HG03432 (cell line): ENCODE measurements at regions not wholly inside any gene's neighbourhood (a gene's known extent, or its start where the extent isn't known, plus 50 kb on each side); places are given as distances from the start of the nearest gene placed in this dataset.
"Not testable (repeated sequence)": the region's sequence is repeated elsewhere in the genome, so short reads cannot be mapped to it uniquely, and the experiment has no call there.

Experiments
- ATAC-seq: cut with Tn5 transposase; IDR thresholded peaks from one replicate; pipeline ENCODE4 v1.9.1; 2021; ENCODE audit warnings: mild to moderate bottlenecking, moderate library complexity; ENCODE audit not compliant: unreplicated experiment

GRCh38 chr4:140219567-140219966 is 65.6 kb upstream of the MAML3 start:
- ATAC-seq: no peak

- not testable (repeated sequence) for ATAC-seq
These were observed 65.1 kb upstream of the MAML3 start for GRCh38 chr4:140219070-140219469.

DNA sequence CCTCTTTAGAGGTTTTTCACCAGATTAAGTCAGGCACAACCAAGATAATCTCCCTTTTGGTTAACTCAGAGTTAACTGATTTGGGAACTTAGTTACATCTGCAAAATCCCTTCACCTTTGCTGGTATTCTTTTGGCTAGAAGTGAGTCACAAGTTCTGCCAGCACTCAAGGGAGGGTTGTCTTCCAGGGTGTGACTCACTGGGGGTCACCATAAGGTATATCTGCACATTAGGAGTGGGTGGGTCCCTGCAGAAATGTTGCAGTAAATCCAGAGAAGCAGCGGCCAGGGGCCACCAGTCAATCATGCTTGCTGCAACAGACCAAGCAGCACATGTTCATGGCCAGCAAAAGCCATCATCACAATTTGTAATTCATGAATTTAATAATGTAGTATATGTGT is 59.8 kb upstream of the MAML3 start:
- ATAC-seq: no peak

DNA sequence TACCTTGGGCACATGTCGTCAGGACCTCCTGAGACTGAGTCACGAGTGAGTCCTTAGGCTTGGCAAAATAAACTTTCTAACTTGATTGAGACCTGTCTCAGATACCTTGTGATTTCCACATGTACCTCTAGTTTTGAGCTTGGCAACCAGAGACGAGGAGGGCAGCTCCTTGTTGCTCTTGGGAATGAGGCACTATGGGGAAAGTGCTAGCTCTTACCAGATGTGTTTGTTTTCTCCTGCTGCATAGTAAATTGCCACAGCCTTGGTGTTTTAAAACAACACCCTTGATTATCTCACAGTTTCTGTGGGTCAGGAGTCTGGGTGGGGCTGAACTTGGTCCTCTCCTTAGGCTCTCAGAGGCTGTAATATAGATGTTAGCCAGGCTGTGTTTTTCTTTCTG is 59.1 kb upstream of the MAML3 start:
- no peak for ATAC-seq

DNA sequence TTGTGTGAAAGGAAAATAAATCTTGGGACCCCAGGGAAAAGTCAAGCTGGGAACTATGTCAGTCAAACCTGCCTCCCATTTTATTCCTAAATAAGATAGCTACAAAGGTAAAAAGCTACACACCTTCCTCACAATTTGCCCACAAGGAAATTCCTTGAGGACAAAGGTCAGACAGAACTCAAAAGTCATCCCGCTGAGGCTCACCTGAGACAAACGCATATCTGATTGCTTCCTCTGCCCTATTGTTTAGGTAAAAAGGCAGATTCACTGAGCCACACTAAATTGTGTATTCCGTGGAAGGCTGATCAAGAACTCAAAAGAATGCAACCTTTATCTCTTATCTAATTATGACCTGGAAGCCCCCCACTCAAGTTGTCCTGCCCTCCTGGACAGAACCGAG is 58.7 kb upstream of the MAML3 start:
- no peak for ATAC-seq

DNA sequence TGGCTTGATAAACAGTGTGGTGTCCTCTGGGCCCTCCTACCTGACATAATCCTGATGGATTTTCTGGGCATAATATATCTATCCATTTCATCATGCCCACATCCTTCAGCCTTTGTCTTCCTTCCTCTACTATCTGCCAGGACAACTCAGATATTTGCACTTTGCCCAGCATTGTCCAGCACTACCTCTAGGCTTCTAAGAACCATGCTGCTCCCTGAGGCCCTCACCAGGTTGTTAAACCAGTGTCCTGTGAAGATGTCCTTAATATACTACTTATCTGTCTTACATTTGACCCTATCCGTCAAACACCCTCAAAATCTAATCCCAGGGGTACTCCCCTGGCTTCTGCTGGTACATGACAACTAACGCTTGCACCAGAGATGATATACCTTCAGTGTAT is 58.2 kb upstream of the MAML3 start:
- no peak for ATAC-seq

- ATAC-seq: no peak
These were observed 57.7 kb upstream of the MAML3 start for GRCh38 chr4:140211693-140212092.

- no peak for ATAC-seq
These were observed 57.2 kb upstream of the MAML3 start for GRCh38 chr4:140211161-140211560.

DNA sequence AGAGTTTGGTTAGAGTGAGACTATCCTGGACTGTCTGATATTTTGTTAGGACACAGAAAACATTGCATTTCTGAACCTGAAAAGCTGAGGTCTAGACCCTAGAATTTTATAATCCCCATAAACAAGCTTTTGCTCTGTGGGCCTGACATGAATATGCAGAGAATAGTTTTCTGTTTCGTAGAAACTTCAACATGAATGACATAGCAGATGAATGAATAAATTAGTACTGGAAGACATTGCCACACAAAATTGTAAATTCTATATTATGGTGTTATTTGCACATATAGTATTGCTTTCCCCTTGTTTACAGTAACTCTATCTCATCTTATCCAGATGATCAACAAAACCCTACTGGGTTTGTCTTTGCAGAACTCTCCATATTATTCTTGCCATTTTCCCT is 54.9 kb upstream of the MAML3 start:
- ATAC-seq: no peak
